Esophagus (tissue), 2 donors: ENCODE measurements at regions not wholly inside any gene's neighbourhood (a gene's known extent, or its start where the extent isn't known, plus 50 kb on each side); places are given as distances from the start of the nearest gene placed in this dataset.

ENCODE experiments used
- H3K27ac ChIP-seq, 2 donors: one replicate each; pipeline ENCODE4 v1.5.1; 2013; ENCODE audit warnings: low read depth in 2 of 2, mild to moderate bottlenecking in 2 of 2, inconsistent platforms in 1 of 2, low read length in 1 of 2, moderate library complexity in 1 of 2
- H3K27me3 ChIP-seq, 2 donors: one replicate each; pipeline ENCODE4 v1.6.1; 2013; ENCODE audit warnings: low read length in 2 of 2, control low read depth in 1 of 2, mild to moderate bottlenecking in 1 of 2; ENCODE audit not compliant: insufficient read depth in 2 of 2, control insufficient read depth in 1 of 2
- H3K36me3 ChIP-seq, 2 donors: one replicate each; pipeline ENCODE4 v1.6.1; 2013; ENCODE audit warnings: low read length in 1 of 2; ENCODE audit not compliant: control insufficient read depth in 2 of 2, insufficient read depth in 2 of 2
- H3K4me1 ChIP-seq, 2 donors: one replicate each; pipeline ENCODE4 v1.6.1; 2013; ENCODE audit warnings: low read length in 1 of 2; ENCODE audit not compliant: control insufficient read depth in 2 of 2, insufficient read depth in 2 of 2
- H3K4me3 ChIP-seq, 2 donors: one replicate each; pipeline ENCODE4 v1.5.1; 2013; ENCODE audit warnings: low read length in 2 of 2, mild to moderate bottlenecking in 2 of 2, low read depth in 1 of 2, moderate library complexity in 1 of 2
- H3K9me3 ChIP-seq, 2 donors: one replicate each; pipeline ENCODE4 v1.6.1; 2013; ENCODE audit warnings: mild to moderate bottlenecking in 2 of 2, low read depth in 1 of 2, low read length in 1 of 2, moderate library complexity in 1 of 2; ENCODE audit not compliant: control insufficient read depth in 2 of 2, insufficient read depth in 1 of 2
- WGBS, 2 donors: extraction: QIAGEN DNeasy Blood & Tissue Kit; methylation state at CpG; one replicate each; pipeline ENCODE4 v1.1.7; 2013; 5-methylcytosine and 5-hydroxymethylcytosine counted together
- donor health status: healthy with polysubstance abuse.
- donor health status: Bipolar disorder and iron deficiency.

- H3K4me3 ChIP-seq = peak overlapping the region; percentile 79 to 89
- WGBS, 2 donors = 0 to 1% methylated on average over 70 to 88 of the region's 88 CpGs
- peak overlapping the region; percentile 72 to 75 for H3K27ac ChIP-seq
- H3K4me1 ChIP-seq = no peaks in the 10 kb centered on the region
- H3K36me3 ChIP-seq = no peaks in the 10 kb centered on the region
- no peaks in the 10 kb centered on the region for H3K9me3 ChIP-seq
- peaks cover 0 to 4% of the 10 kb centered on the region in 2 donors for H3K27me3 ChIP-seq
These were observed 77.5 kb upstream of the IFNE start for GRCh38 chr9:21559402-21560280.

DNA sequence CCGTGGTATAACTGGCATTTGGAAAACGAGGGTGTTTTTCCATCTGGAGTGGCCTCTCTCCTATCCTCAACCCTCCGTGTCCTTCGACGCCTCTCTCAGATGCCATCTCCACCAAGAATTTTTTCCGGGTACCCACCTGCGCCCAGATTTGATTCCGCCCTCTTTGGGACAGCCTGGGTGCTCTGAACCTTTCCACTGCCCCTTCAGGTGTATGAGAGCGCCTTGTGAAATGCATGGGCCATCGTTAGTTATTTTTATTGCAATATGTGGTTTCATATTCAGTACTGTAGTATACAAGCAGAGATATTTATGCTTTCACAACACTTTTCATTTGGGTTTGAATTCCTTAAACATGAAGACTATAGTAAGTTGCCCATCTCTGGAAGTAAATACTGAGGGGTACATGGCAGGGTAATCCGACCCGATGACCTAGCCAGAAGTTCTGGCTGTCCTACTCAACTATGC is 78.2 kb upstream of the IFNE start:
- H3K9me3 ChIP-seq = no peaks in the 10 kb centered on the region
- peaks cover 0 to 4% of the 10 kb centered on the region in 2 donors for H3K27me3 ChIP-seq
- peak overlapping the region; percentile 72 to 75 for H3K27ac ChIP-seq
- no peaks in the 10 kb centered on the region for H3K4me1 ChIP-seq
- peak overlapping the region; percentile 79 to 89 for H3K4me3 ChIP-seq
- WGBS, 2 donors = 35% methylated on average over 12 of the region's 12 CpGs
- no peaks in the 10 kb centered on the region for H3K36me3 ChIP-seq

GRCh38 chr9:21561502-21561901 is 79.4 kb upstream of the IFNE start:
- no peak overlapping the region for H3K4me3 ChIP-seq
- H3K4me1 ChIP-seq = no peaks in the 10 kb centered on the region
- H3K9me3 ChIP-seq = no peaks in the 10 kb centered on the region
- H3K36me3 ChIP-seq = no peaks in the 10 kb centered on the region
- no peak overlapping the region for H3K27ac ChIP-seq
- WGBS, 2 donors = 64 to 67% methylated on average over 2 of the region's 2 CpGs
- H3K27me3 ChIP-seq = peaks cover 0 to 4% of the 10 kb centered on the region in 2 donors

GRCh38 chr9:21564175-21564574 is 82.1 kb upstream of the IFNE start:
- H3K9me3 ChIP-seq = no peaks in the 10 kb centered on the region
- H3K4me3 ChIP-seq = no peak overlapping the region
- H3K36me3 ChIP-seq = no peaks in the 10 kb centered on the region
- no peaks in the 10 kb centered on the region for H3K27me3 ChIP-seq
- no peaks in the 10 kb centered on the region for H3K4me1 ChIP-seq
- 92 to 100% methylated on average over 1 of the region's 1 CpG for WGBS, 2 donors
- no peak overlapping the region for H3K27ac ChIP-seq

- no peaks in the 10 kb centered on the region for H3K4me1 ChIP-seq
- H3K36me3 ChIP-seq = no peaks in the 10 kb centered on the region
- no peak overlapping the region for H3K27ac ChIP-seq
- no peaks in the 10 kb centered on the region for H3K9me3 ChIP-seq
- no peaks in the 10 kb centered on the region for H3K27me3 ChIP-seq
- WGBS, 2 donors = 38 to 62% methylated on average over 3 of the region's 3 CpGs
- H3K4me3 ChIP-seq = no peak overlapping the region
These were observed 83.0 kb upstream of the IFNE start for GRCh38 chr9:21565155-21565554.

- WGBS, 2 donors = 93% methylated on average over 2 of the region's 2 CpGs
- Histone ChIP-seq H3K9me3 (no peaks in the 10 kb centered on the region), H3K4me3 (no peak overlapping the region), H3K36me3 (no peaks in the 10 kb centered on the region), H3K27ac (no peak overlapping the region), H3K27me3 (no peaks in the 10 kb centered on the region), H3K4me1 (no peaks in the 10 kb centered on the region)
These were observed 85.8 kb upstream of the IFNE start for GRCh38 chr9:21567926-21568325.

DNA sequence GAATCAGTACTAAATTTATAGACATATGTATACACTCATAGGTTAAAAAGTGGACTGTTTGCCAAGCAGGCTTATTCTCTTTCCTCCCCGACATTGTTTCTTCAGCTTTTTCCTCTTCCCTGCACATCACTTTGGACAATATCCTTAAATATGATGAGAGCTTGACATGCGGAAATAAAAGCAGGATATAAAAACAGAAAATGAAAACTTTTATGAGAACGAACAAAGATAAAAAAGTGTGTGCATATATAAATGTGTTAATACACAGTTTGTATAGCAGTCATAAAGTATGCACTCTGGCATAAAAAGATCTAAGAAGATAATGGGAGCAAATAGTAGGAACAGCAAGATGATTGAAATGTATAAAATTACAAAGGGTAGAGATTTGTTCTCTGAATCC is 86.4 kb upstream of the IFNE start:
- Histone ChIP-seq H3K4me1 (no peaks in the 10 kb centered on the region), H3K27me3 (no peaks in the 10 kb centered on the region), H3K27ac (no peak overlapping the region), H3K9me3 (no peaks in the 10 kb centered on the region), H3K36me3 (no peaks in the 10 kb centered on the region), H3K4me3 (no peak overlapping the region)
- WGBS, 2 donors = 77 to 90% methylated on average over 3 of the region's 3 CpGs

- no peaks in the 10 kb centered on the region for H3K9me3 ChIP-seq
- H3K36me3 ChIP-seq = no peaks in the 10 kb centered on the region
- 87 to 92% methylated on average over 1 of the region's 1 CpG for WGBS, 2 donors
- no peaks in the 10 kb centered on the region for H3K27me3 ChIP-seq
- H3K4me1 ChIP-seq = no peaks in the 10 kb centered on the region
- no peak overlapping the region for H3K4me3 ChIP-seq
- no peak overlapping the region for H3K27ac ChIP-seq
These were observed 87.6 kb upstream of the IFNE start for GRCh38 chr9:21569721-21570120.

DNA sequence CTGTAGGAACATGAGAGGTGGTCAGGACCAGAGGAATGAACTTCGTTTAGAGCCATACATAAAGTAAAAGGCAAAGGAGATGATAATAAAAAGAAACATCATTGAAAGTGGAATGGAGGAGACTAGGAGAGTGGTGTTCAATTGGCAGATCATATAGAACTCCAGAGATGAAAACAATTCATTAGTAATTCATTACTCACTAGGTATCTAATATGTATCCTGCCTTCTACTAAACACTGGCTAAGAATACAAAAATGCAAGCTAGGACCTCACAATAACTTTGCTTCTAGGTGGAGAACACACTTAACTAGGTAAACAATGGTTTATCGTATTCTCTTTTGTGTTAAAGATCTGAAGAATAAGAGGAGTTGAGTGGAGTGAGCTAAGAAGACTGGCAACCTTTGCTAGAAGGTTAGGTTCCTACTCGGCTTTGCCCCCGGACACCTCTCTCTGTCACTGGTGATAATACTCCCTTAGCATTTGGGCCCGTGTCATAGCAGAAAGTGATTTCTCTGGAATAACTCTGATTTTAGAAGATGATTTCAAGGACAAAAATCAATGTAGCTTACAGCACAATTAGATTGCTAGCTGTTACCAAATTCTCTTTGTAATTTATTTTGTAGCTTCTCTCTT is 88.6 kb upstream of the IFNE start:
- 82 to 84% methylated on average over 5 of the region's 5 CpGs for WGBS, 2 donors
- Histone ChIP-seq H3K4me3 (no peak overlapping the region), H3K27ac (no peak overlapping the region), H3K9me3 (no peaks in the 10 kb centered on the region), H3K4me1 (no peaks in the 10 kb centered on the region), H3K36me3 (no peaks in the 10 kb centered on the region), H3K27me3 (no peaks in the 10 kb centered on the region)
